ENCODE measurements at regions not wholly inside any gene's neighbourhood (a gene's known extent, or its start where the extent isn't known, plus 50 kb on each side); places are given as distances from the start of the nearest gene placed in this dataset.

DNA sequence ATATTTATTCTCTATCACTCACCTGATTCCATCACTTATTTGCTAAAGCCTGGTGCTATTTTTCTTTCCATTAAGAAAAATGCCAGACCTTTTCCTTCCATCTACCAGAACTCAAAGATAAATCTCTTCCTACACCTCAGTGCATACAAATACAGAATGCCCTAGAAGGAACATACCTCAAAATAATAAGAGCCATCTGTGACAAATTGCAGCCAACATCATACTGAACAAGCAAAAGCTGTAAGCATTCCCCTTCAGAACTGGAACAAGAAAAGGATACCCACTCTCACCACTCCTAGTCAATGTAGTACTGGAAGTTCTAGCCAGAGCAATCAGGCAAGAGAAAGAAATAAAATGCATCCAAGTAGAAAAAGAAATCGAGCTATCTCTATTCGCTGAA, 315.9 kb upstream of the UBE2E3 start:
- DNase-seq (ENCODE audit: extremely low read depth, low read depth): no peak

- no peak for DNase-seq (ENCODE audit: extremely low read depth, low read depth)
Observed at GRCh38 chr2:180662941-180663471, 317.4 kb upstream of the UBE2E3 start.

- no peak for DNase-seq (ENCODE audit: extremely low read depth, low read depth)
Observed at GRCh38 chr2:180662521-180662920, 317.9 kb upstream of the UBE2E3 start.

GRCh38 chr2:180661686-180662030, 318.7 kb upstream of the UBE2E3 start:
- no peak for DNase-seq (ENCODE audit: extremely low read depth, low read depth)

GRCh38 chr2:180660881-180661685, 319.3 kb upstream of the UBE2E3 start:
- DNase-seq (ENCODE audit: extremely low read depth, low read depth): no peak

DNA sequence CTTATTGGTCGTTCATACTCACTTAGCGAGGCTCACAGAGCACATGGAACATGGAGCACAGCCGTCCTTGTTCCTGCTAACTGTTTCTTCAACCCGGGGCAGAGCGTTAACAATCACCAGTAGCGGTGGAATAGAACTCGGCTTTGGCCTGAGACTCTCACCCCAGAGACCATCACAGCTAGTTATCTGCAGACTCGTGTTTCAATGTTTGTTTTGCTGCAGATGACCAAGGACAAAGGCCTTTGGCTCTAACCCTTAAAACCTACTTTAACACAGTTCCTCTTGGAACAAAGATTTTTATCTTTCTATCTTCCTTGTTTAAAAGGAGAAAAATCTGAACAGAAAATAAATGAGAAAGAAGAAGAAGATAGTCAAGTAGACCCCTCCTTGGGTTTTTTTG, 320.2 kb upstream of the UBE2E3 start:
- no peak for DNase-seq (ENCODE audit: extremely low read depth, low read depth)

DNA sequence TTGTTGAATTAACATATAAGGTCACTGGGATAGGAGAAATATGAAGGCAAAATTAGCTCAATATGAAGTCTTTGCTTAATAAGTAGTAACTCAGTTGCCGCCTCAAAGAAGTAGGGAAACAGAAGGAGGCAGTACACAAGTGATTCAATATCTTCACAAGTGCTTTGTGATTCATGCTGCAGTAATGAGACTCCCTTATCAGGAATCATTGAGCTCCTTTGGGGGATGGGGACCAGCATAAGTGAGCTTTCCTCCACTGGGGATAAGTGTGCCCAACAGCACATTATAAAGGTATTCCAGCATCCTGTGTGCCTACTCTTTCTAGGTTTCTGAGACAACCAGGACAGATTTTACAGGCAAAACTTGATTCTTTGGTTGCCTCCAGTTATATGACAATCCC, 323.4 kb upstream of the UBE2E3 start:
- DNase-seq (ENCODE audit: extremely low read depth, low read depth): no peak

GRCh38 chr2:180656455-180656847, 324.0 kb upstream of the UBE2E3 start:
- peak; percentile 24 for DNase-seq (ENCODE audit: extremely low read depth, low read depth)

GRCh38 chr2:180655842-180656454, 324.5 kb upstream of the UBE2E3 start:
- no peak for DNase-seq (ENCODE audit: extremely low read depth, low read depth)

DNA sequence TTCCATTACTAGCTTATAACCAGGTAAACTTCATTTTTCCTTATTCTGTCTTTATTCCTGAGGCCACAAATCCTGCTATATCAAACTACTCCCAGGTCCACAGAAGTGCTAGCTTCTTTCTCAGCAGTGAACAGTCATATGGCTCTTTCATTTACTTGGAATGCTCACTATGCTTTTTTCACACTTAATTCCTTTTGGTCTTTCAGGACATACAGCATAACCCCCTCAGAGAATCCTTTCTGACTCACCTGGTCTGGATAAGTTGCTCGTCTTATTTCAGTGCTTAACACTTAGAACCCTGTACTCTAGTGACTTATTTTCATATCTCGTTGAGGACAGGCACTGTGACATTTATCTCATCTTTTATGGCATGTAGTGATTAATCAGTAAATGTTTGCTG, 325.0 kb upstream of the UBE2E3 start:
- DNase-seq (ENCODE audit: extremely low read depth, low read depth): no peak

DNA sequence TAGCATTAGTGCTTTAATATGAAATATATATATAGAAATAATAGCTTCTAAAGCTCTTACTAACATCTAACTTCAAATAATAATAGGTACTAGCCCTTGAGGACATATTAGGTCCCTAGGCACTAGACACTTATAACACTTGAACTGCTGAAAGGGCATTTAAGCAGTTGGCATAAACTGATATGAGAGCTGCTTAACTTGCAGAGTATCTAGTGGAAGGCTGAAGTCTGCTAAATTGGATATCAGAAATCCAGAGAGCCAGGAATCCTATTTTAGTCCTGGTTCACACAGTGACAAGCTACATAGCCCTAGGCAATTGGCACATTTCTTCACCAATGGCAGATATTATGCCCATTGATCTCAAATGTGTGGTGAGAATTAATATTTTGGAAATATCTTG, 326.9 kb upstream of the UBE2E3 start:
- no peak for DNase-seq (ENCODE audit: extremely low read depth, low read depth)

GRCh38 chr2:180652794-180653193, 327.6 kb upstream of the UBE2E3 start:
- DNase-seq (ENCODE audit: extremely low read depth, low read depth): no peak

DNA sequence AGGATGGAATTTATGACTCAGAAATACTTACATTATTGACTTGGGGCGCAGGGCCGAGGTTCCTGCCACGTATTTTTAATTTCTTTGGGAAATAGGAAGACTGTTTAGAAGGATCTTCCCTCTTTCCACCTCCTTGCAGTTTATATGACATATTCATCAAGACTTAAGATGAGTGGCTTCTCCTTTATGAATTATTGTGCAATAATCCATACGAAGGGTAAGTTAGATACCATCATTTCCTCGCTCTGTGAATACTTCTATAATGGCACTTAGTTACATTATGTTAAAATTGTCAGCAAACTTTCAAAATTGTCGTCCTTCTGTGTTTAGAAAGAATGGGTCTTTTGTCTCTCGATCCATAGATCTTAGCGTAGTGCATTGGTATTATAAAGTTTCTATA, 328.8 kb upstream of the UBE2E3 start:
- DNase-seq (ENCODE audit: extremely low read depth, low read depth): no peak

GRCh38 chr2:180647621-180648020, 332.8 kb upstream of the UBE2E3 start:
- no peak for DNase-seq (ENCODE audit: extremely low read depth, low read depth)

- DNase-seq (ENCODE audit: extremely low read depth, low read depth): no peak
Observed at GRCh38 chr2:180647221-180647620, 333.2 kb upstream of the UBE2E3 start.

GRCh38 chr2:180646756-180647155, 333.6 kb upstream of the UBE2E3 start:
- no peak for DNase-seq (ENCODE audit: extremely low read depth, low read depth)

- DNase-seq (ENCODE audit: extremely low read depth, low read depth): no peak
Observed at GRCh38 chr2:180644709-180645108, 335.7 kb upstream of the UBE2E3 start.

DNA sequence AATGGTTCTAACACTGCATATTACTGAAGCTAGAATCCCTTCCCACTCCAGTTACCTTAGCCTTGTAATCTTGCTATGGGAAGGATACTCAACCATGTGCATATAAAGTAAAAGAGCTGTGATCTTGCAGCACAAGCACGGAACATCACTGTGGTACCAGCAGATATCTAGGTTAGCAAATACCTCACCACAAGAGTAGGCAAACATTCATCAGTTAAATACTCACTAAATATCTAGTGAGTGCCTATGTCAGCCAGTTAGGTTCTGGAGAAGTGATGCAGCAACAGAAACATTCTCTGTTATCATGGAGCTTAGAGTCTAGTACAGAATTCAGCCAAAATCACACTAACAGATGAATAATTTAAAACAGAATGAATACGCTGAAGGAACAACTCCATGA, 349.6 kb upstream of the UBE2E3 start:
- no peak for DNase-seq (ENCODE audit: extremely low read depth, low read depth)

GRCh38 chr2:180625006-180625844, 355.2 kb upstream of the UBE2E3 start:
- DNase-seq (ENCODE audit: extremely low read depth, low read depth): no peak

DNA sequence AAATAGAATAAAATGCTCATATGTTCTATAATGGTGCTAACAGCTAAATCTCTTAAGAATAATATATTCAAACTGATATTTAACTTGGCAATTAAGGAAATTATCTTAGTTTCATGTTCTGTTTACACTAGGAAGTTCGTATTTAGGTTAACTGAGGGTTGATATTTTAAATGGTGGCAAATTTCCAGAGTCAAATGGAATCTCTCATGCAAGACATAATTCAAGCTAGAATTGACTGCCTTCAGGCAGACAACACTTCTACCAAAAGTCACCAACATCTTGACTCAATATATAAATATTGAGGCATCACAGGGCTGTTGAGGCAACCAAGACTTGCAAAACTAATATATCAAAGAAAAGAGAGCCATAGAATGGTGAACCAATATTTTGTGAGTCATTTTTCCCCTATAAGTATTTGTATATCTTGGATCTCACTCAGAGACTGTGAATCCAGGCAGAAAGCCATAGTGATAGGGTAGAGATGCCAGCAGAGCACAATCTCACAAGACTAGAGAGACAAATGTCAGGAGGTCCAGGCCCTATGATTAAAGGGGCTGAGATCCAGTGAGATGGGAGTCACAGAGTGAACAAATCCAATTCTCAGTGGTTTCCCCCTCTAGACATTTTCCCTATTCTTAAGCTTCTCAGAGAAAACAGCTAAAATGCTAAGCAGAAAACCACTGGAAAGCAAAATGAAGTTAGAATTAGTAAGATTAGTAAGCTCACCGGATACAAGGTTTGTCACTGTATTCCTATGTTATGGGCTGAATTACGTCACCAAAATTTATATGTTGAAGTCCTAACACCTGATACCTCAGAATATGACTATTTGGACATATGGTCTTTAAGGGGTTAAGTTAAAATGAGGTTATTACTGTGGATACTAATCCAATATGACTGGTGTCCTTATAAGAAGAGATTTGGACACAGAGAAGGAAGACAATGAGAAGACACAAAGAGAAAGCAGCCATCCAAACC, 358.2 kb upstream of the UBE2E3 start:
- DNase-seq (ENCODE audit: extremely low read depth, low read depth): no peak

All from NCI-H460 (cell line).